Loucy (cell line): ENCODE measurements at regions not wholly inside any gene's neighbourhood (a gene's known extent, or its start where the extent isn't known, plus 50 kb on each side); places are given as distances from the start of the nearest gene placed in this dataset.
"Not testable (repeated sequence)": the region's sequence is repeated elsewhere in the genome, so short reads cannot be mapped to it uniquely, and the experiment has no call there.

Experiments
- H2AFZ ChIP-seq: fragments of 200-600 bp; sonication (generic); 2 replicates; pipeline ENCODE4 v1.6.0; 2016; ENCODE audit warnings: antibody characterized with exemption, mild to moderate bottlenecking, low read length, moderate library complexity
- H3F3A ChIP-seq: fragments of 200-600 bp; 2 replicates; pipeline ENCODE4 v1.6.0; 2016; ENCODE audit warnings: antibody characterized with exemption, low read depth, mild to moderate bottlenecking
- H3K27me3 ChIP-seq: fragments of 200-600 bp; sonication (generic); 2 replicates; pipeline ENCODE4 v1.6.1; 2014; ENCODE audit warnings: low read length, mild to moderate bottlenecking; ENCODE audit not compliant: insufficient read depth, poor library complexity, severe bottlenecking
- H3K36me3 ChIP-seq: fragments of 200-600 bp; sonication (generic); 2 replicates; pipeline ENCODE4 v1.6.1; 2016; ENCODE audit warnings: low read length; ENCODE audit not compliant: insufficient read depth
- H3K4me1 ChIP-seq: fragments of 200-600 bp; sonication (generic); 2 replicates; pipeline ENCODE4 v1.5.1; 2014; ENCODE audit warnings: low read length, mild to moderate bottlenecking; ENCODE audit not compliant: insufficient read depth, poor library complexity, severe bottlenecking
- H3K4me2 ChIP-seq: fragments of 200-600 bp; sonication (generic); 2 replicates; pipeline ENCODE4 v1.6.0; 2014; ENCODE audit warnings: antibody characterized with exemption, low read length, low read depth, mild to moderate bottlenecking; ENCODE audit not compliant: poor library complexity, severe bottlenecking
- H3K4me3 ChIP-seq: fragments of 200-600 bp; sonication (generic); 2 replicates; pipeline ENCODE4 v1.5.1; 2014; ENCODE audit warnings: low read length, mild to moderate bottlenecking, mixed read lengths; ENCODE audit not compliant: poor library complexity, severe bottlenecking
- H3K79me2 ChIP-seq: fragments of 200-600 bp; sonication (generic); 2 replicates; pipeline ENCODE4 v1.6.1; 2014; ENCODE audit warnings: low read length; ENCODE audit not compliant: insufficient read depth
- H3K9ac ChIP-seq: fragments of 200-600 bp; sonication (generic); 2 replicates; pipeline ENCODE4 v1.6.0; 2014; ENCODE audit warnings: mild to moderate bottlenecking, low read depth, low read length, moderate library complexity; ENCODE audit not compliant: poor library complexity, severe bottlenecking
- H3K9me2 ChIP-seq: fragments of 200-600 bp; sonication (generic); replicated peaks from 2 replicates; pipeline ENCODE4 v1.6.1; 2016; ENCODE audit warnings: low read depth, low read length, mixed read lengths
- H3K9me3 ChIP-seq: fragments of 200-600 bp; sonication (generic); 2 replicates; pipeline ENCODE4 v1.6.1; 2014; ENCODE audit warnings: mild to moderate bottlenecking, antibody characterized with exemption, low read length, low read depth; ENCODE audit not compliant: insufficient read depth
- H4K20me1 ChIP-seq: fragments of 200-600 bp; sonication (generic); 2 replicates; pipeline ENCODE4 v1.6.0; 2014; ENCODE audit warnings: antibody characterized with exemption, low read length, mild to moderate bottlenecking; ENCODE audit not compliant: insufficient read depth, poor library complexity, severe bottlenecking
- CTCF ChIP-seq: fragments of 200-600 bp; sonication (generic); conservative IDR thresholded peaks from 2 replicates; pipeline ENCODE4 v1.5.1; 2014; ENCODE audit warnings: mild to moderate bottlenecking, antibody characterized with exemption, low read length
- EZH2phosphoT487 ChIP-seq: fragments of 200-600 bp; IDR thresholded peaks from 2 replicates; pipeline ENCODE4 v1.6.1; 2018; ENCODE audit warnings: antibody characterized with exemption, mild to moderate bottlenecking, moderate library complexity, borderline replicate concordance

GRCh38 chr21:41612674-41613532, 104.9 kb upstream of the TMPRSS2 start:
- Histone ChIP-seq H3K4me2 (peak overlapping the region; percentile 82), H3K9me2 (no peaks in the 10 kb centered on the region), H3K36me3 (no peaks in the 10 kb centered on the region), H3K4me1 (peaks cover 3% of the 10 kb centered on the region), H2AFZ (peak overlapping the region; percentile 90), H3K27me3 (no peaks in the 10 kb centered on the region), H3K9me3 (no peaks in the 10 kb centered on the region), H3K4me3 (peak overlapping the region; percentile 57), H3K9ac (no peak overlapping the region), H3K79me2 (no peaks in the 10 kb centered on the region), H3F3A (no peaks in the 10 kb centered on the region), H4K20me1 (no peaks in the 10 kb centered on the region)
- no peak for TF ChIP-seq EZH2phosphoT487
- peak; percentile 75 for TF ChIP-seq CTCF

GRCh38 chr21:41611966-41612606, 104.1 kb upstream of the TMPRSS2 start:
- peak overlapping the region; percentile 57 for H3K4me3 ChIP-seq
- peak overlapping the region; percentile 90 for H2AFZ ChIP-seq
- no peaks in the 10 kb centered on the region for H3K9me2 ChIP-seq
- no peaks in the 10 kb centered on the region for H3K36me3 ChIP-seq
- H3K27me3 ChIP-seq, result no peaks in the 10 kb centered on the region
- peaks cover 3% of the 10 kb centered on the region for H3K4me1 ChIP-seq
- H3K9ac ChIP-seq, result no peak overlapping the region
- H4K20me1 ChIP-seq, result no peaks in the 10 kb centered on the region
- no peaks in the 10 kb centered on the region for H3F3A ChIP-seq
- H3K9me3 ChIP-seq, result no peaks in the 10 kb centered on the region
- no peaks in the 10 kb centered on the region for H3K79me2 ChIP-seq
- TF ChIP-seq EZH2phosphoT487 (no peak), CTCF (no peak)
- peak overlapping the region; percentile 82 for H3K4me2 ChIP-seq

- H3K4me1 ChIP-seq, result peaks cover 3% of the 10 kb centered on the region
- H3K9ac ChIP-seq, result no peak overlapping the region
- H3K27me3 ChIP-seq, result no peaks in the 10 kb centered on the region
- TF ChIP-seq EZH2phosphoT487 (no peak), CTCF (no peak)
- H3F3A ChIP-seq, result no peaks in the 10 kb centered on the region
- H3K4me2 ChIP-seq, result no peak overlapping the region
- no peaks in the 10 kb centered on the region for H3K79me2 ChIP-seq
- H3K36me3 ChIP-seq, result no peaks in the 10 kb centered on the region
- H3K4me3 ChIP-seq, result no peak overlapping the region
- no peaks in the 10 kb centered on the region for H3K9me2 ChIP-seq
- no peak overlapping the region for H2AFZ ChIP-seq
- no peaks in the 10 kb centered on the region for H3K9me3 ChIP-seq
- no peaks in the 10 kb centered on the region for H4K20me1 ChIP-seq
Measured at GRCh38 chr21:41611441-41611840, 103.5 kb upstream of the TMPRSS2 start.

- not testable (repeated sequence) for H4K20me1 ChIP-seq, H3K79me2 ChIP-seq, H3K4me3 ChIP-seq, H3K4me2 ChIP-seq, H3F3A ChIP-seq, H3K27me3 ChIP-seq, H3K9ac ChIP-seq, H2AFZ ChIP-seq, H3K4me1 ChIP-seq, H3K9me3 ChIP-seq, H3K9me2 ChIP-seq, H3K36me3 ChIP-seq
Measured at GRCh38 chr21:41610840-41611115, 102.8 kb upstream of the TMPRSS2 start.
